ENCODE measurements at regions not wholly inside any gene's neighbourhood (a gene's known extent, or its start where the extent isn't known, plus 50 kb on each side); places are given as distances from the start of the nearest gene placed in this dataset.

DNA sequence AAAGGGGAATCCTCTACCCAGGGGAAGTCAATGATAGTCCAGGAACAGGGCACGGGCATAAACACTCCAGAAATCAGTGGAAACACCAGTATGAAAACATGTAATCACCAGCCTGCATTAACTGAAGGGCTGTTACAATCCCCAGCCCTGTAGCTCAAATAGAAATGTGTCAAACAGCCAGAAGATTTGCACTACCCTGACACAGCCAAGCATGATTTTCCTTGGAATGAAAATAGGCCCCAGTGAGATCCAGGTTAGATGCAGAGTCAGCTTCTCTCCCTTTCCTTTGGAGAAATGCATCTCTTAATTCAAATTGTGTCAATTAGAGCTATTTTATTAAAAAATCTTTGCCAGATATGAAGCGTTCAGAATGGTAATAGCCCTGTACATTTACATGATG lies 158.1 kb downstream of the RPS29 start:
- no peak for TF ChIP-seq CTCF (IDR thresholded peaks at IDR 0.05)
- no peak for TF ChIP-seq EZH2phosphoT487 (IDR thresholded peaks at IDR 0.05)
- TF ChIP-seq EZH2 (IDR thresholded peaks at IDR 0.05) = no peak

Measured in neural progenitor cell (in vitro differentiated cells).